Mesendoderm (in vitro differentiated cells): ENCODE measurements at regions not wholly inside any gene's neighbourhood (a gene's known extent, or its start where the extent isn't known, plus 50 kb on each side); places are given as distances from the start of the nearest gene placed in this dataset.

Experiments used
- DNase-seq: peaks from one replicate; pipeline ENCODE4 v3.0.0; 2013
- H2AK5ac ChIP-seq: 2 replicates; pipeline ENCODE4 v1.6.1; 2013; ENCODE audit warnings: low read length, inconsistent platforms
- H2BK120ac ChIP-seq: 2 replicates; pipeline ENCODE4 v1.6.1; 2013; ENCODE audit warnings: low read depth, mild to moderate bottlenecking, low read length, moderate library complexity, mixed read lengths
- H2BK15ac ChIP-seq: replicated peaks from 2 replicates; pipeline ENCODE4 v1.6.1; 2013; ENCODE audit warnings: low read depth, mild to moderate bottlenecking, moderate library complexity
- H2BK5ac ChIP-seq: 2 replicates; pipeline ENCODE4 v1.6.1; 2013; ENCODE audit warnings: low read length, inconsistent platforms
- H3K18ac ChIP-seq: 2 replicates; pipeline ENCODE4 v1.6.1; 2013; ENCODE audit warnings: mild to moderate bottlenecking, low read length, mixed read lengths
- H3K23ac ChIP-seq: one replicate; pipeline ENCODE4 v1.6.1; 2013; ENCODE audit warnings: low read length
- H3K27ac ChIP-seq: 2 replicates; pipeline ENCODE4 v1.5.1; 2013; ENCODE audit warnings: low read depth, mild to moderate bottlenecking, inconsistent platforms, low read length, moderate library complexity
- H3K27me3 ChIP-seq: 2 replicates; pipeline ENCODE4 v1.6.1; 2013; ENCODE audit warnings: low read length, control low read depth, mild to moderate bottlenecking, inconsistent platforms; ENCODE audit not compliant: insufficient read depth, poor library complexity
- H3K36me3 ChIP-seq: 2 replicates; pipeline ENCODE4 v1.6.1; 2013; ENCODE audit warnings: low read length, inconsistent platforms; ENCODE audit not compliant: control insufficient read depth, insufficient read depth
- H3K4ac ChIP-seq: one replicate; pipeline ENCODE4 v1.6.1; 2013; ENCODE audit warnings: low read depth, mild to moderate bottlenecking, low read length, moderate library complexity
- H3K4me1 ChIP-seq: 2 replicates; pipeline ENCODE4 v1.6.1; 2013; ENCODE audit warnings: low read depth, low read length, inconsistent platforms; ENCODE audit not compliant: control insufficient read depth
- H3K4me2 ChIP-seq: 2 replicates; pipeline ENCODE4 v1.6.1; 2013; ENCODE audit warnings: low read length
- H3K4me3 ChIP-seq: 2 replicates; pipeline ENCODE4 v1.5.1; 2013; ENCODE audit warnings: mild to moderate bottlenecking, low read length
- H3K56ac ChIP-seq: one replicate; pipeline ENCODE4 v1.6.1; 2013; ENCODE audit warnings: low read length
- H3K79me1 ChIP-seq: 2 replicates; pipeline ENCODE4 v1.6.1; 2013; ENCODE audit warnings: low read length, inconsistent platforms
- H3K79me2 ChIP-seq: 2 replicates; pipeline ENCODE4 v1.6.1; 2013; ENCODE audit warnings: mild to moderate bottlenecking, low read length; ENCODE audit not compliant: control insufficient read depth, insufficient read depth
- H3K9ac ChIP-seq: 2 replicates; pipeline ENCODE4 v1.6.1; 2013; ENCODE audit warnings: low read length, inconsistent platforms
- H4K5ac ChIP-seq: one replicate; pipeline ENCODE4 v1.6.1; 2013; ENCODE audit warnings: low read length
- H4K8ac ChIP-seq: one replicate; pipeline ENCODE4 v1.6.1; 2013; ENCODE audit warnings: low read depth, mild to moderate bottlenecking, control low read depth, low read length, moderate library complexity
- WGBS: extraction: QIAGEN DNeasy Blood & Tissue Kit; methylation state at CpG from one replicate; pipeline ENCODE4 v1.1.7; 2013; ENCODE audit warnings: low lambda C conversion rate, missing lambda C conversion rate; ENCODE audit not compliant: insufficient coverage; ENCODE audit errors: extremely low coverage; 5-methylcytosine and 5-hydroxymethylcytosine counted together

DNA sequence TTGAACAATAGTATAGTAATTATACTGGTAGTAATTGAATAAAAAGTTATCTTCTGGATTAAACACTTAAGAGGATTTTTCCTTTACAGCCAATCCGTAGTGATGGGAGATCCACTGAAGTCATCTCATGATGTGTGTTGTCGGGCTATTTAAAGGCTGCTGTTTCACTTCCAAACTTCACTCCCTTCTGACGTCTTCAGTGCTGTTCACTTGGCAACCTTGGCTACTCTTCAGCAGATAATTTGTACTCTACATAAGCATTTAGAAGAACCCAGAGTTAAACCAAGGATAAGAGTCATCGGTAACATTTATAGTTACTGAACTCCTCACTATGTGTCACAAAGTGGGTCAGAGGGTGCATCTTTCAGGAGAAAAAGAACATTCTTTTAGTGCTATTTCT is 179.1 kb upstream of the EYA4 start:
- H3K9ac ChIP-seq = no peak overlapping the region
- no peak overlapping the region for H3K4me3 ChIP-seq
- no peak overlapping the region for H4K5ac ChIP-seq
- H4K8ac ChIP-seq = no peak overlapping the region
- H2BK120ac ChIP-seq = no peak overlapping the region
- no peak overlapping the region for H2BK5ac ChIP-seq
- no CpG with 5 or more reads among the region's 4 CpGs for WGBS
- H3K18ac ChIP-seq = no peak overlapping the region
- no peak overlapping the region for H3K27ac ChIP-seq
- no peaks in the 10 kb centered on the region for H3K36me3 ChIP-seq
- no peak overlapping the region for H3K56ac ChIP-seq
- H2BK15ac ChIP-seq = no peak overlapping the region
- H3K4ac ChIP-seq = no peak overlapping the region
- H3K79me2 ChIP-seq = no peaks in the 10 kb centered on the region
- no peak for DNase-seq
- H3K23ac ChIP-seq = no peak overlapping the region
- no peaks in the 10 kb centered on the region for H3K27me3 ChIP-seq
- H3K4me1 ChIP-seq = no peaks in the 10 kb centered on the region
- no peak overlapping the region for H3K4me2 ChIP-seq
- H3K79me1 ChIP-seq = no peaks in the 10 kb centered on the region
- no peak overlapping the region for H2AK5ac ChIP-seq

- no peak overlapping the region for H2BK15ac ChIP-seq
- H3K4me1 ChIP-seq = no peaks in the 10 kb centered on the region
- H4K8ac ChIP-seq = no peak overlapping the region
- no peak overlapping the region for H2AK5ac ChIP-seq
- H3K9ac ChIP-seq = no peak overlapping the region
- no peak overlapping the region for H3K18ac ChIP-seq
- no peak overlapping the region for H3K23ac ChIP-seq
- H3K4me2 ChIP-seq = no peak overlapping the region
- H3K27me3 ChIP-seq = no peaks in the 10 kb centered on the region
- H2BK120ac ChIP-seq = no peak overlapping the region
- H3K4me3 ChIP-seq = no peak overlapping the region
- no CpG with 5 or more reads among the region's 8 CpGs for WGBS
- H3K36me3 ChIP-seq = no peaks in the 10 kb centered on the region
- DNase-seq = no peak
- H3K27ac ChIP-seq = no peak overlapping the region
- no peak overlapping the region for H2BK5ac ChIP-seq
- no peak overlapping the region for H3K4ac ChIP-seq
- no peaks in the 10 kb centered on the region for H3K79me2 ChIP-seq
- no peaks in the 10 kb centered on the region for H3K79me1 ChIP-seq
- no peak overlapping the region for H3K56ac ChIP-seq
- no peak overlapping the region for H4K5ac ChIP-seq
Measured at GRCh38 chr6:133062696-133063306, 178.4 kb upstream of the EYA4 start.

DNA sequence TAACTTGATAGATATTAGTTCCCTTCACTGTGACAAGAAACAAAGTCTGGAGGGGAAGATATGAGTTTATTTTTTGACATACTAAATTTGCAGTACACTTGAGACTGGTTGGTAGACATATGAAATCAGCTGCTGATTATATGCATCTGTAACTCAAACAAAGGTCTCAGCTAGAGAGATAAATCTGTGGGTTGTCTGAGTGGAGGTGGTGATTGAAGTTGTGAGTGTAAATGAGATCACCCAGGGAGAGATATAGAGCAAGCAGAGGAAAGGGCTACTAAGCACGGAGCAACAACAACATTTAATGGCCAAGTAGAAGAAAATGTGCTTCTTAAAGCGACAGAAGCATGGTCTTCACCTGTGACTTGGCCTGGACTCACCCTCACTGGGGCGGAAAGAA is 173.2 kb upstream of the EYA4 start:
- Histone ChIP-seq H2BK15ac (no peak overlapping the region), H3K79me2 (no peaks in the 10 kb centered on the region), H3K4me1 (no peaks in the 10 kb centered on the region), H2BK5ac (no peak overlapping the region), H3K9ac (no peak overlapping the region), H3K27ac (no peak overlapping the region), H2AK5ac (no peak overlapping the region), H3K56ac (no peak overlapping the region), H3K18ac (no peak overlapping the region), H4K8ac (no peak overlapping the region), H3K23ac (no peak overlapping the region), H2BK120ac (no peak overlapping the region), H3K79me1 (no peaks in the 10 kb centered on the region), H3K4ac (no peak overlapping the region), H4K5ac (no peak overlapping the region), H3K4me2 (no peak overlapping the region), H3K4me3 (no peak overlapping the region), H3K36me3 (no peaks in the 10 kb centered on the region), H3K27me3 (no peaks in the 10 kb centered on the region)
- DNase-seq = peak; percentile 33
- no CpG with 5 or more reads among the region's 3 CpGs for WGBS

DNA sequence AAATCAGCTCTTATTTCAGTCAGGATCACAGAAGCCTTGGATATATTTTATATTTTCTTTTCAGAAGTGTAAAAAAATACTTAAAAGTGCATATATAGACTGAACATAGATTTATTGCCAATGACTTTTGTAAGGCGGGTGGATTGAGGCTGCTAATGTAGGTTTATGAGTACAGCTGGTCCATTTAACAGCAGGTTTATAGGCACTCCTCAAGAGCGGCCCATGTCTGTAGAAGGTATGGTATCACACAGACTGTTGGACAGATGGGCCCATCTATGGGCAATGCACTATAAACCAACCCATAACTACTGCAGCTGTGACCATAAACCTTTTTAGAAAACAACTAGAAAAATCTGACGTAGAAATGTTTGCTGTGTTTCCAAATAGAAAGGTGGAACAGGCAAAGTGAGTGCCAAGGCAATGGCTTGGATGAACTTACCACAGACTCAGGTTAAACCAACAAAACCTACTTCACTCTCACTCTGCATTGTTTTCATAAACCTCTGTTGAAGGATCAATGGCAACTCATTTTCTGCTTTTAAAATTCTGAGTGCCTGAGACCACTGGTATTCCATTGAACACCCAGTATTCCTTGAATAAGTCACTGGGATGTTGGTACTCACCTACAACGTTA is 170.6 kb upstream of the EYA4 start:
- Histone ChIP-seq H3K56ac (no peak overlapping the region), H3K9ac (no peak overlapping the region), H2AK5ac (no peak overlapping the region), H3K18ac (no peak overlapping the region), H3K79me2 (no peaks in the 10 kb centered on the region), H2BK120ac (no peak overlapping the region), H3K79me1 (no peaks in the 10 kb centered on the region), H3K27me3 (no peaks in the 10 kb centered on the region), H3K36me3 (no peaks in the 10 kb centered on the region), H3K4me3 (no peak overlapping the region), H2BK5ac (no peak overlapping the region), H3K23ac (no peak overlapping the region), H3K4ac (no peak overlapping the region), H3K4me2 (no peak overlapping the region), H4K5ac (no peak overlapping the region), H4K8ac (no peak overlapping the region), H3K4me1 (no peaks in the 10 kb centered on the region), H2BK15ac (no peak overlapping the region), H3K27ac (no peak overlapping the region)
- no CpG with 5 or more reads among the region's 4 CpGs for WGBS
- no peak for DNase-seq

GRCh38 chr6:133079901-133080300 is 161.3 kb upstream of the EYA4 start:
- Histone ChIP-seq H3K79me1 (no peaks in the 10 kb centered on the region), H3K36me3 (no peaks in the 10 kb centered on the region), H3K9ac (no peak overlapping the region), H4K5ac (no peak overlapping the region), H3K18ac (no peak overlapping the region), H3K56ac (no peak overlapping the region), H2AK5ac (no peak overlapping the region), H4K8ac (no peak overlapping the region), H3K4me2 (no peak overlapping the region), H2BK15ac (no peak overlapping the region), H3K79me2 (no peaks in the 10 kb centered on the region), H3K4me3 (no peak overlapping the region), H2BK120ac (no peak overlapping the region), H3K23ac (no peak overlapping the region), H2BK5ac (no peak overlapping the region), H3K4ac (no peak overlapping the region), H3K27ac (no peak overlapping the region), H3K27me3 (no peaks in the 10 kb centered on the region), H3K4me1 (no peaks in the 10 kb centered on the region)
- no CpG with 5 or more reads among the region's 2 CpGs for WGBS
- DNase-seq = no peak
